Islet precursor cell (in vitro differentiated cells): ENCODE measurements at regions not wholly inside any gene's neighbourhood (a gene's known extent, or its start where the extent isn't known, plus 50 kb on each side); places are given as distances from the start of the nearest gene placed in this dataset.
"Not testable (repeated sequence)": the region's sequence is repeated elsewhere in the genome, so short reads cannot be mapped to it uniquely, and the experiment has no call there.

Experiments used
- DNase-seq: peaks from one replicate; pipeline ENCODE4 v3.0.0-alpha.2; 2018

GRCh38 chr10:124176349-124177179 lies 83.2 kb upstream of the CHST15 start:
- DNase-seq = peak; percentile 47

DNA sequence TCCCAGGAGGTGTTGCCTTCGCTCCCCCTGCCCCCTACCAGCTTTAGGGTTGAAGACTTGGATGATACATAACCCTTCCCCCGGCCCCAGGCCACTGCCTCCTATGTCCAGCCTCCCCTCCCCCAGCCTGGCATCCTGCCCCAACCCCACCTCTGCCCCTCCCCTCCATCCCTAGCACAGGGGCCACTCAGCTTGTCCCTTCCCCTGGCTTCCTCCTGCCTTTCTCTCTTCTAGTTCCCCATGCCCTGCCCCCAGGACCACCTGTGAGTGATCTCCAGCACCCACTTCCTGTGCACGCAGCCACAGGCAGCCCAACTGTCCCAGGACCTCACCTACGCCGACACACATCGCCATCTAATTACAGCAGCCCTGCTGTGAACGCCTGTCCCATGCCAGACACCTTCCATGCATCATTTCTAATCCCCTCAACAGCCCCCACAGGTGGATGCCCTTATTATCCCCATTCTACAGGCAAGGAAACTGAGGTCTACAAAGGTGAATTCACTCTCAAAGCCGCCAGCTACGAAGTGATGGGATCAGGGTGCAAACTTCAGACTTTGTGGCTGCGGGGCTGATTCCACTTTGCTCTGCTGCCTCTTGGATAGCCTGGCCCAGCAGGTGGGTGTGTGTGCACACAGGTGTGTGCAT lies 82.4 kb upstream of the CHST15 start:
- peak; percentile 45 for DNase-seq

DNA sequence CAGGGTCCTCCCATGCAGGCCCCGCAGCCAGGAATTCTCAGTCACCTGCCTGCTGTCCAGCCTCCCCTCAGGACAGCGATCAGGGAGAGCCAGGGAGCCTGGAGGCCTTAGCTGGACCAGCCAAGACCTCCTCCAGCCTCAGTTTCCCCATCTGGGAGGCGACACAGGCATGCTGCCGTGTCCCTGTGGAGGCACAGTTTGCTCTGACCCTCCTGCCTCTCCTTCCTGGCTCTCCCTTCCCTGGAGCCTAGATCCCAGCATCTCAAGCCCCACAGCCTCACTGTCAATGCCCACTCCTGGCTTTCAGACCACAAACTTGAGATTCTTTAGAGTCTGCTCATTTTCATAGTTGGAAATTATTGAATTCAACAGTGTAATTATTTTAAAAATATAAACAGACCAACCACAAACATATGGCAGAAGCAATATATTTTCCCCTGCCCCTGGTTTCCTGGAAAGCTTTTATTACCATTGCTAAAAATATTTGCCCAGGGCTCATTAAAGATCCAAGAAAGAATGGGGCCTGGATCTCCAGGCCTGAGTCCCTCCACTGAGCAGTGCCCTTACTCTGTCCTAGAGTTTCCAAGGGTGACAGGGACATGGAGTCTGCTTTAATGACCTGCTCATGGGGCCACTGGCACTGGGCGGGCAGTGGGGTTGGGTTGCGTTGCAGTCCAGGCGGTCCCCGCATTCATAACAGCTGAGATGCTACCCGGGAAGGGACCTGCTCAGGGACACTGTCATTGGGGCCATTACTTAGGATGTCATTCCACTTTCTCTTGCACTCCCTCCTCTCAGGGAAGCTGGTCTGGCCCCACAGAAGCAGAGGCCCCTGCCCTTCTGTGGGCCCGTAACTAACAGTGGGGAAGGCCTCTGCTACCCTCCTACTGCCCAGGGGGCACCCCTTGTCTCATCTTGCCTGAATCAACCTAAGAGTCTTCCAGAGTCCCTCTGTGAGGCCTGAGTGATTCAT lies 81.6 kb upstream of the CHST15 start:
- DNase-seq = peak; percentile 35

GRCh38 chr10:124174071-124174566 lies 80.7 kb upstream of the CHST15 start:
- peak; percentile 43 for DNase-seq

DNA sequence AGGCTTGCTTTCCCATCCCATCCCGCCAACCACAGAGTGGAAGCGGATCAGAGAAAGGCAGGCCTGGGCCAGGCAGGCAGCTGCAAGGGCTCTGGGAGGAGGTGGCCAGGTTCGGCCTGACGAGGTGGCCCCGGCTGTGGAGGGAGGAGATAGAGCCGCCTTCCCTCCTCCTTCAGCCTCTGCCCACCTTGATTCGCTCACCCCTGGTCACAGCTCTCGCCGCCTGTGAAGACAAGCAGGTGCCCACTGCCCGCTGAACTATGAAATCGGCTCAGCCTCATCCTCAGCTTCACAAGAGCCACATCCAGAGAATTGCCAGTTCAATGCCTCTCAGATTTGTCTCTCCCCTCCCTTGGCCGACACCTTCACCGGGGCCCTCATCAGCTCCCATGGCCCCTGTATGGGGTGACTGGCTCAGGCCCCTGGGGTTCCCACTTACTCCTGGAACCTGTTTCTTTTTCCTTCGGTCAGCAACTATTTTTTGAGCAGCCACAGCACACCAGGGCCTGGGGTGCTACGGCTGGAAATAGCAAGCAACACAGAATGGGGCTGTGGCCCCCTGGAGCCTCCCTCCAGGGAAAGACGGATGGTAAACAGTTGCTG lies 80.0 kb upstream of the CHST15 start:
- peak; percentile 40 for DNase-seq

GRCh38 chr10:124172181-124172916 lies 79.0 kb upstream of the CHST15 start:
- peak; percentile 50 for DNase-seq

DNA sequence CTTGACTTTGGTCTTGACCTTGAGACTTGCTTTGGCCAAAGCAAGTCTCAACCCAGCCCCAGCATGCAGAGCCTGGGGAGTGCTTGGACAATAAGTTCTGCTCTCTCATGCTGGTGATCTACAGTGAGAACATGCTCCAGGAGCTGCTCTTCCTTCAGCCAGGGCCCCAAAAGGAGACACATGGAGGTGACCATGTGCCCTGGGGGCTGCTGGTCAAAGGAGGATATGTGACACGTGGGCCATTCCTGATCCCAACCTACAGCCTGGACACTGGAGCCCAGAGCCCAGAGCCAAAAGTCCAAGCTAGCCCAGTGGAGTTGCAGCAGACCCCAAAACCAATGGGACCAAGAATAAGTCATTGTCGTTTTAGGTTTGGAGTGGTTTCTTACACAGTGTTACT lies 78.2 kb upstream of the CHST15 start:
- peak; percentile 18 for DNase-seq

GRCh38 chr10:124170631-124171030 lies 77.2 kb upstream of the CHST15 start:
- DNase-seq = peak; percentile 30

- peak; percentile 48 for DNase-seq
These were observed 75.8 kb upstream of the CHST15 start for GRCh38 chr10:124168991-124169802.

GRCh38 chr10:124168581-124168980 lies 75.2 kb upstream of the CHST15 start:
- no peak for DNase-seq

DNA sequence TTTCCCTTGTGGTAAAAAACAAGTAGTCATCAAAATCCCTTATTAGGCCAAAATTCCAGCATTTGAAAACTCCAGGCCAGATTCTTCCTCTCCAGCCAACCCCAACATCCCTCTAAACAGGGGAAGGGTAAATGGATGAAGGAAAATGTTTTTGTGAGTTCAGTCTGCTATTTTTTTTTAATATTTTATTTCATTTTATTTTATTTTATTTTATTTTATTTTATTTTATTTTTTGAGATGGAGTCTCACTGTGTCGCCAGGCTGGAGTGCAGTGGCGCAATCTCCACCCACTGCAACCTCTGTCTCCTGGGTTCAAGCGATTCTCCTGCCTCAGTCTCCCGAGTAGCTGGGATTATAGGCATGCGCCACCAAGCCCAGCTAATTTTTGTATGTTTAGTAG lies 74.5 kb upstream of the CHST15 start:
- not testable (repeated sequence) for DNase-seq

GRCh38 chr10:124166431-124167125 lies 73.2 kb upstream of the CHST15 start:
- peak; percentile 22 for DNase-seq

DNA sequence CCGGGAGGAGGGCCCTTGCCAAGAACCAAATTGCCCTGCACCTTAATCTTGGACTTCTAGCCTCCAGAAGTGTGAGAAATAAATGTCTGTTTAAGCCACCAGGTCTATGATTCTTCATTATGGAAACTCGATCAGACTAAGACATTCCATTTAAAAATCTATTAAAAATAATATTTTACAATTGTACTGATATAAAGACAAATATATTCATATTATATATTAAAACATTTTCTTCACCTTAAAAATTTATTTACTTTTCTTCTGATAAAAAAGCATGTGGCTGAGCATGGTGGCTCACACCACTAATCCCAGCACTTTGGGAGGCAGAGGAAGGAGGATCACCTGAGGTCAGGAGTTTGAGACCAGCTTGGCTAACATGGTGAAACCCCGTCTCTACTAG lies 72.4 kb upstream of the CHST15 start:
- DNase-seq = no peak

GRCh38 chr10:124165311-124165710 lies 71.9 kb upstream of the CHST15 start:
- DNase-seq = no peak

DNA sequence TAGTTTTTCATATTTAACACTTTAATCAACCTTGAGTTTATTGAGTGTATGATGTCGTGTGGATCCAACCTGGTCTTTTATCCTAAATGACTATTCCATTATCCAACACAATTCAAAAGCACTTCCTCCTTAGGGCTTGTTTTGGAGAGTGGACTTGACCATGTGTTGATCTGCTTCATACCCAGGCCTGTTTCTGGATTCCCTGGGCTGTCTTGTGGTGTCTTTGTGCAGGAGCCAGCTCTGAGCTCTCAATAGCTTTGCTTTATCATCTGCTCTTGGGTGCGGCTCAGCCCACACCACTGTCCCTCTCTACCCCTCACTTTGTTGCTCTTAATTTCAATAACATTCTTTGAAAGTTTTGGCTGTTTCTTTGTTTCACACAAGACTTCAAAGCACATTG lies 70.9 kb upstream of the CHST15 start:
- no peak for DNase-seq

DNA sequence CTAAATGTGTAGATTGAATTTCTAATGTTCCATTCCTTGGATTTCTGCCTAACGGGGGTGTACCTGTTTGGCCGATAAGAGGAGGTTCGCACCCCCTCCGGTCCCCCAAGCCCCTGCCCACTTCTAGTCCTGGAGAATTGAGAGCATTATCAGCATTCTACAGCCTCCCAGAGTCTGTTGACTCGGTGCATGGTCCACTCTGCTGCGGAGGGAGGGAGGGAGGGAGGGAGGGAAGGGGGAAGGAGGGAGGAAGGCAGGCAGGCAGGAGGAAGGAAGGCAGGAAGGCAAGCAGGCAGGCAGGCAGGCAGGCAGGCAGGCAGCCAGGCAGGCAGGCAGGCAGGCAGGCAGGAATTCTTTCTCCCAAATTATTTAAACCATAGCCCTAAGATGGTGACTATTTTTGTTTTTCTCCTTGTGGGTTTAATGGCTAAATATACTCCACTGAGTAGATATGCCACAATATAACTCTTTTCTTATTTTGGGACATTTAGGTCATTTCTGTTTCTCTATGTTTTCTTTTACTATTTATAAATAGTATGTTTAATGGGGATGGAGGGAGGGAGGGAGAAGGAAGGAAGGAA lies 69.5 kb upstream of the CHST15 start:
- DNase-seq = no peak

DNA sequence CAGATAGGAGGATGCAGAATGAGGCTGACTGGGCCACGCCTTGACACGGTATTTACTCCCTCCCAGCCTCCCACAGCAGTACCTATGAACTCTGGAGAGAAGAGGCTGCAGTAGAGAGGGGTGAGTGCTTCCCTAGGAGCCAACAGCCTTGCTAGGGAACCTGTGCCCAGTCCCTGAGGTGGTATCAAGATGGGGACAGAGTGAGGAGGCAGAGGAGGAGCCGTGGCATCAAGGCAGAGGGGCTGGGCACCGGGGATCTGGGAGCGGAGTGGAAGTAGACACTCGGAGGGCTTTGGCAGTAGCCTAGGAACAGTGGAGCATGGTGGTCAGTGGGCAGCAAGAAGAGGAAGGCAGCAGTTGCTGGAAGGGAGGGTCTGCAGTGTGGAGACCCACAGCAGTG lies 68.7 kb upstream of the CHST15 start:
- DNase-seq = no peak

DNA sequence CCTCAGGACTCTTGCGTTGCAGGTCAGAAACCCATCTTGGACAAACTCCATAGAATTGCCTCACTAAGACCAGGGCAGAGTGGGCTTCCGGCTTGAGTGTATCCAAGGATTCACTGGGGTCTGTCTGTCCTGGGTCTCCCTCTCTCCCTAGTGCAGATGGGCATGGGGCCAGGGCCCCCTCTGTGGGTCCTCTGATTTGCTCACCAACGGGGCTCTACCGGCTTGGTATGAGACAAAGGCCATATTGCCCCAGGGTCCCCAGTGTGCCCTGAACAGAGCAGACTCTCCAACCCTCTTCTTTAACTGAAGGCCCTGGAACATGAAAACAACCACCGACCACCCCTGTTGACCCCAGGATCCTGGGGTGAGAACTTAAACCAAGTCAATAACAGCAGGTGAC lies 68.2 kb upstream of the CHST15 start:
- no peak for DNase-seq

DNA sequence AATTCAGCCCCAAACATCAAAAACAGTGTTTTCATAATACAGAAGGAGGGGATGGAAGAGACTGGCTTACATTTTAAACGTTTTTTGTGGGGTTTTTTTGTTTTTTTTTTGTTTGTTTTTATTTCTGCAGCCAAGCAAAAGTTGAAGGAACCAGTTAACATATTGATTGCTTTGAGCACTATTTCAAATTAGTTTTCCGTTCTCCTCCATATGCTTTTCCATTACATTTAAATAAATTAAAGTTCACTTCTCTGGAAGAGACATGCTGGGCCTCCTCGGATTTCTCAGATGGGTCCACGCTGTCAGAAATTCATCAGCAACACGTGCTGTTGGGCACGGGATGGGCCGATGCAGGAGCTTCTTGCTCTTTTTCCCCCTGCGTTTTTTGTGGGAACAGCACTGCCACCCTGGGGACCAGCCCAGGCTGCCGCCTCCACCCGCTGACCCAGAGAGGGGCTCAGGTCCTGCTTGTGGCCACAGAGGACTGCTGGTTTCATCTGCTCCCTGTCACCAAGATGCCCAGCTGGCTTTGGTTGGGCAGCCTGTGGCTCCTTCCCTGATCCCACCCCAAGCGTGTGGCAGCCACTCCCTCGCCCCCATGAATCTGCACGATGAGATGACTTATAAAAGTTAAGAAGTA lies 67.7 kb upstream of the CHST15 start:
- no peak for DNase-seq
